Vagina (tissue), 2 donors: ENCODE measurements at regions not wholly inside any gene's neighbourhood (a gene's known extent, or its start where the extent isn't known, plus 50 kb on each side); places are given as distances from the start of the nearest gene placed in this dataset.
"Not testable (repeated sequence)": the region's sequence is repeated elsewhere in the genome, so short reads cannot be mapped to it uniquely, and the experiment has no call there.

Experiments
- DNase-seq, 2 donors: peaks; one replicate each; pipeline ENCODE4 v3.0.0-alpha.2; 2017; ENCODE audit errors: extremely low spot score in 2 of 2
- H3K27ac ChIP-seq: fragments of 200-600 bp; sonication (generic); one replicate; pipeline ENCODE4 v1.5.1; 2019
- H3K27me3 ChIP-seq: fragments of 200-600 bp; sonication (generic); one replicate; pipeline ENCODE4 v1.5.1; 2019
- H3K36me3 ChIP-seq, 2 donors: fragments of 200-600 bp; sonication (generic); one replicate each; pipeline ENCODE4 v1.5.1; 2017 to 2019
- H3K4me1 ChIP-seq: fragments of 200-600 bp; sonication (generic); one replicate; pipeline ENCODE4 v1.5.1; 2019
- H3K4me3 ChIP-seq, 2 donors: fragments of 200-600 bp; sonication (generic); 1 replicate in 1 of 2; 2 replicates in 1 of 2; pipeline ENCODE4 v1.5.1; 2016 to 2019
- H3K9me3 ChIP-seq: fragments of 200-600 bp; sonication (generic); one replicate; pipeline ENCODE4 v1.5.1; 2019
- CTCF ChIP-seq, 3 experiments: fragments of 450-650 bp in 2 of 3; fragments of 200-600 bp in 1 of 3; sonication (generic) in 1 of 3; IDR thresholded peaks; one replicate each; pipeline ENCODE4 v1.5.1; 2017 to 2019; ENCODE audit warnings: antibody characterized with exemption in 3 of 3, mild to moderate bottlenecking in 2 of 3, moderate library complexity in 2 of 3
- POLR2A ChIP-seq, 2 donors: fragments of 450-650 bp; IDR thresholded peaks; one replicate each; pipeline ENCODE4 v1.6.1; 2017; ENCODE audit warnings: antibody characterized with exemption in 2 of 2, mild to moderate bottlenecking in 2 of 2, moderate library complexity in 2 of 2
- POLR2AphosphoS5 ChIP-seq, 2 donors: sonication (generic); formaldehyde crosslinking; IDR thresholded peaks; one replicate each; pipeline ENCODE4 v1.9.0; 2017; ENCODE audit warnings: antibody characterized with exemption in 2 of 2, mild to moderate bottlenecking in 2 of 2, low read depth in 1 of 2; ENCODE audit not compliant: insufficient read depth in 1 of 2
- intact Hi-C: fragments of 100-400 bp; cut with DNase I; formaldehyde crosslinking; loops from one replicate; pipeline ENCODE4 v1.15.1; 2023

DNA sequence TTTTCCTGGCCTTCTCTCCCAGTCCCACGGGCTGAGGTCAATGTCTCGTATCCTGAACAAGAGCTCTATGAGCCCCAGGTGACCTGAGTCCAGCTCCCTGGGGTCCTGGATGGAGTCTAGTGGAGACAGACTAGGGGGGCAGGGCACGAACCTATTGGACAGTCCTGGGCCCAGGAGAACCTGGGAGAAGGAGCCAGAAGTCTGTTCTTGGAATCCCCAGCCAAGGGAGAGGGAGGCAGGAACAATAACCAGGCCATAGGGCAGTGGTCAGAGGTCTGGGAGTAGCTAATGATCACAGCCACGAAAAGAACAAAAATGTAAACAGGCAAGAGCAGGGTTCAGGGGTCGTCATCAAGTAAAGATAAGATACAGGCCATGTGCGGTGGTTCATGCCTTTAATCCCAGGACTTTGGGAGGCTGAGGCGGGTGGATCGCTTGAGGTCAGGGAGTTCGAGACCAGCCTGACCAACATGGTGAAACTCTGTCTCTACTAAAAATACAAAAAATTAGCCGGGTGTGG, 60.8 kb downstream of the COPRS start:
- no peak for TF ChIP-seq POLR2AphosphoS5 (IDR thresholded peaks at IDR 0.05; ENCODE audit: insufficient read depth in 1 of 2, low read depth in 1 of 2)
- no peak for TF ChIP-seq POLR2A (IDR thresholded peaks at IDR 0.05)
- no peak for TF ChIP-seq CTCF (IDR thresholded peaks at IDR 0.05)
- Histone ChIP-seq H3K36me3 (no peaks in the 10 kb centered on the region), H3K4me3 (no peak overlapping the region), H3K27me3 (no peaks in the 10 kb centered on the region), H3K9me3 (no peaks in the 10 kb centered on the region), H3K4me1 (no peaks in the 10 kb centered on the region), H3K27ac (no peak overlapping the region)
- DNase-seq, result no peak
- intact Hi-C loops, result no loop called here

- H3K4me3 ChIP-seq, H3K27me3 ChIP-seq, intact Hi-C loops, H3K4me1 ChIP-seq, H3K9me3 ChIP-seq, DNase-seq, H3K27ac ChIP-seq, H3K36me3 ChIP-seq: not testable (repeated sequence)
Observed at GRCh38 chr17:31795941-31796340, 63.1 kb downstream of the COPRS start.

DNA sequence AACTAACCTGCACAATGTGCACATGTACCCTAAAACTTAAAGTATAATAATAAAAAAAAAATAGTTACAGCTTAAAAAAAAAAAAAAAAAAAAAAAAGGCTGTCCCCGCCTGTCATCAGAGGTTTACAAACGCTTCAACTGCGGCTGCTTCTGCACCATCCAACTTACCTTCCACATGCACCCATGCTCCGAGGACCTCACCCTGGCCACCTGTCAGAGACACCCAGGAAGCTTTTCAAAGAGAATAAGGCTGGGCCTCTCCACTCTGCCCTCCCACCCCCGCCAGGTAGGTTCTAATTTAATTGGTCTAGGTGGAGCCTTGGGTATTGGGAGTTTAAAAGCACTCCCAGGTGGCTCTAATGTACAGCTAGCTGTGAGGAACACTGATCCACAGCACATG, 64.9 kb downstream of the COPRS start:
- no peak overlapping the region for H3K27ac ChIP-seq
- no peaks in the 10 kb centered on the region for H3K36me3 ChIP-seq
- no peaks in the 10 kb centered on the region for H3K9me3 ChIP-seq
- intact Hi-C loops, result no loop called here
- H3K27me3 ChIP-seq, result no peaks in the 10 kb centered on the region
- no peaks in the 10 kb centered on the region for H3K4me1 ChIP-seq
- no peak overlapping the region for H3K4me3 ChIP-seq
- TF ChIP-seq POLR2A (IDR thresholded peaks at IDR 0.05) (no peak), POLR2AphosphoS5 (IDR thresholded peaks at IDR 0.05; ENCODE audit: insufficient read depth in 1 of 2, low read depth in 1 of 2) (no peak), CTCF (IDR thresholded peaks at IDR 0.05) (no peak)
- no peak for DNase-seq

- H3K36me3 ChIP-seq, H3K4me3 ChIP-seq, H3K4me1 ChIP-seq, DNase-seq, H3K27ac ChIP-seq, H3K9me3 ChIP-seq, H3K27me3 ChIP-seq, intact Hi-C loops: not testable (repeated sequence)
Observed at GRCh38 chr17:31793634-31794033, 65.4 kb downstream of the COPRS start.

- H3K4me3 ChIP-seq, result no peak overlapping the region
- TF ChIP-seq POLR2A (IDR thresholded peaks at IDR 0.05), result no peak
- TF ChIP-seq CTCF (IDR thresholded peaks at IDR 0.05), result no peak
- H3K27me3 ChIP-seq, result no peaks in the 10 kb centered on the region
- no peak for DNase-seq
- H3K27ac ChIP-seq, result no peak overlapping the region
- intact Hi-C loops, result no loop called here
- H3K9me3 ChIP-seq, result no peaks in the 10 kb centered on the region
- no peaks in the 10 kb centered on the region for H3K36me3 ChIP-seq
- peaks cover 7% of the 10 kb centered on the region for H3K4me1 ChIP-seq
Observed at GRCh38 chr17:31792007-31792585, 66.9 kb downstream of the COPRS start.

DNA sequence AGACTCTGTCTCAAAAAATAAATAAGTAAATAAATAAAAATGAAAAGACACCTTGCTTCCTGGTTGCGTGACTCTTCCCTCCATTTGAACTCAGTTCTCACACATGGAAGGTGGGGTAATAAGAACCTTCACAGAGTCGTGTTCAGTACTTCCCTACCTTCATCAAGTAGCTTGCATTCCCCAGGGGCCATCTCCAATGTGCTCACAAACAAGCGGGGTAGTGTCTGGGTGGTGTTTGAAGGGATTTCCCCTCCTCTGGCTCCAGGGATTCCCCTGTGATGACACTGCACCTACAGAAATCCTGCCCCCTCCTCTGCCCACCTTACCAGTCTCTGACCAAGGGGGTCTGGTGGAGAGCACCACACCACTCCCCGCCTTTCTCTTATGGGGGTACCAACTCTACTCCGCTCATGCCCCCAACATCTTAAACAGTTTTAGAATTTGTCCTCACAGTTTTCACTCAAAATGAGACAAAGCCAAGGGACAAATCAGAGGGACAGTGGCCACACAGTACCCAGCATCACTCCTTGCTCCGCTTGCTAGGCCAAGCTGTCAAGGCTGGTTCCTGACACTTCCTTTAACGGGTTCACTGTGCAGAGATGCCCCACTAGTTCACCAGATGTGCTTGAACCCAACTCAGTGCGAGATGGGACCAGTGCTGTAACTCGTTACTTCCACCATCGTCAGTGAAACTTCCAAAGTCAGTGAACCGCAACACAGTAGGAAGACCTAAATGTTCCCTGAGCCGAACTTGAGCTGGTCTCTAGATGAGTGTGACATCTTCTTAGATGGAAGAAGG, 69.1 kb downstream of the COPRS start:
- no peaks in the 10 kb centered on the region for H3K27me3 ChIP-seq
- H3K36me3 ChIP-seq, result no peaks in the 10 kb centered on the region
- H3K9me3 ChIP-seq, result no peaks in the 10 kb centered on the region
- no peak overlapping the region for H3K4me3 ChIP-seq
- H3K27ac ChIP-seq, result no peak overlapping the region
- TF ChIP-seq POLR2AphosphoS5 (IDR thresholded peaks at IDR 0.05; ENCODE audit: insufficient read depth in 1 of 2, low read depth in 1 of 2) (no peak), CTCF (IDR thresholded peaks at IDR 0.05) (no peak), POLR2A (IDR thresholded peaks at IDR 0.05) (no peak)
- peaks cover 7% of the 10 kb centered on the region for H3K4me1 ChIP-seq
- no peak for DNase-seq
- intact Hi-C loops, result no loop called here
